T follicular helper cell (primary cell): ENCODE measurements at regions not wholly inside any gene's neighbourhood (a gene's known extent, or its start where the extent isn't known, plus 50 kb on each side); places are given as distances from the start of the nearest gene placed in this dataset.

Experiments
- DNase-seq: peaks from one replicate; pipeline ENCODE4 v3.0.0-alpha.2; 2020; ENCODE audit warnings: low read depth

DNA sequence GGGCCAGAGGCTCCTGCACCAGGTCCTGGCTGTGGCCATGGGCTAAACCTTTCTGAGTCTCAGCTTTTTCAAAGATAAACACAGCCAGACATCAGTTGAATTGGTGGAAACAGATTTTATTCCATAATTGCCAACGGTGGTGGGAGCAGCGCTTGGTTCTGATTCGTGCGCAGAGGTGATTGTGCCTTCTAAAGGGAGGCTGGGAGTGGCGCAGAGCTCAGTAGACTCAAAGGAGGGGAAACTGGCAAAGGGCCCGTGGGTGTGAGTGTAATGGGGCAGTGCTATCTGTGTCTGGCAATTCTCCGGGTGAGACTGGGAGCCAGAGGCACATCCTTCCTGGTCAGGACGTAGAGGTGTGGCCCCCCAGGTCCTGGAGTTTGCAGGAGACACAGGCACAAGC, 169.4 kb upstream of the PPP1R26 start:
- DNase-seq: no peak

DNA sequence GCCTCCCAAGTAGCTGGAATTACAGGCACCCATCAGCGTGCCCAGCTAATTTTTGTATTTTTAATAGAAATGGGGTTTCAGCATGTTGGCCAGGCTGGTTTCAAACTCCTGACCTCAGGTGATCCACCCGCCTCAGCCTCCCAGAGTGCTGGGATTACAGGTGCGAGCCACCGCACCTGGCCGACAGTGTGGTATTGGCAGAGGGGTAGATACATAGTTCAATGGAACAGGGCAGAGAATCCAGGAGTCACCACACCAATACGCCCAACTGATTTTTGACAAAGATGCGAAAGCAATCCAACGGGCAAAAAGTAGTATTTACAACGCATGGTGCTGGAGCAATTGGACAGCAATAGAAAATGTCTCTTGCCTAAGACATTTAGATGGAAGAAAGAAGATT, 164.0 kb upstream of the PPP1R26 start:
- no peak for DNase-seq

DNA sequence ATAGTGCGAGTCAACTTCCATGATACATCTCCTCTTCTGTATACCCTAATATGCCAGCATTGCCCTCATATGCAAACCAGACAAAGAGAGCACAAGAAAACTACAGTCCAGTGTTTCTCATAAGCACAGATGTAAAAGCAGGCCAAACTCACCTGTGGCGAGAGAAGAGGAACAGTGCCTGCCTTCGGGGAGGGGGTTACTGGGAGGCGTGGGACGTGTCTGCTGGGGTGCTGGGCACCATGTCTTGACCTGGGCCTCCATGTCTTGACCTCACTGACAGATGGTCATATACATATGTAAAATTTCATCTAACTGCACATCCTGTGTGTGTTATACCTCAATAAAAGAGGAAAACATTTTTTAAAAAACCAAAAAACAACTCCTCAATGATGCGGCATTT, 159.3 kb upstream of the PPP1R26 start:
- no peak for DNase-seq

DNA sequence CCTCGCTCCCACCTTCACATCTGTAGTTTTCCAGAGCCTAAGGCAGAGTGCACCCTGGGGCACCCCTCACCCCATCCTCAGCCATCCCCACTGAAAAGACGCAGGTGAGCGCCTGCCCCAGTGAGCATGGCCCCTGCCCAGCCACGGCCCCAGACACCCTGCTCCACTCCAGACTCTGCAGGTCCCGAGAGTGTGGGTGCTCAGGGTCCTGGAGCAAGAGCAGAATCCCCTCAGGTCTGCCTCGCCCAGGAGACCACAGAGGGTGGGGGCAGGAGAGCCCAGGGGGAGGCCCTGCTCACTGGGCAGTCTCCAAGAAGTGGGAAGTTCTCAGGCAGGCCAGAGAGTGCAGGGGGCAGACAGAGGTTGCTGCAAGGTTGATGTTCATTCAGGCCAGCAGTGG, 158.6 kb upstream of the PPP1R26 start:
- no peak for DNase-seq

DNA sequence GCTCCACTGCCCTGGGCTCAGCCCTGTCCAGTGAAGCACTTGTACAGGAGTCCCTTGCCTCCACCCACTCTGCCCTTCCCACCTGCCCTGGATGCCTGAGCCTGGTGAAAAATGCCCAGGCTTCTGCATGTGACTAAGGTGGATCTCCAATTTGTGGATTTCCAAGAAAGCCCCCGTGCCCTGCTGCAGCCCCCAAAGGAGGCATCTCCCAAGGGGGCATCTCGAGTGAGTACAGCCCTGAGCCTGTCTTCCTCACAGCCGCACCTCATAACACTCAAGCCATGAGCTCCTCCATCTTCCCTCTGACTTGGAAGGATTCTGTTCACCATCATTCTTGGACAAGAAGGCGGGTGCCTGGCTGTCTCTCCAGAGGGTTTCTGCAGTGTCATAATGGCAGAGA, 158.0 kb upstream of the PPP1R26 start:
- no peak for DNase-seq

DNA sequence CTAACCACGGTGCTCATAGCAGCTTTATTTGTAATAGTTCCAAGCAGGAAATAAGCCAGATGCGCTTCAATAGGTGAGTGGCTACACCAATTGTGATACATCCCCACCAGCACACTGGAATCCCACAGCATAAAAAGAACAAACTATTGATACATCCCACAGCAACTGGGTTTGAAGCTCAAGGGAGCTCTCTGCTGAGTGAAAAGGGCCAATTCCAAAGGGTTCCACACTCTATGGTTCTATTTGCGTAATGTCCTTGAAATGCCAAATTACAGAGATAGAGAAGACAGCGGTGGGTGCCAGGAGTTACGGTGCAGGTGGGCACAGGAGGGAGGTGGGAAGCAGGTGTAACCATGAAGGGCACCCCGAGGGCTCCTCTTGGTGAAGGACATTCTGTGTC, 155.3 kb upstream of the PPP1R26 start:
- DNase-seq: no peak

DNA sequence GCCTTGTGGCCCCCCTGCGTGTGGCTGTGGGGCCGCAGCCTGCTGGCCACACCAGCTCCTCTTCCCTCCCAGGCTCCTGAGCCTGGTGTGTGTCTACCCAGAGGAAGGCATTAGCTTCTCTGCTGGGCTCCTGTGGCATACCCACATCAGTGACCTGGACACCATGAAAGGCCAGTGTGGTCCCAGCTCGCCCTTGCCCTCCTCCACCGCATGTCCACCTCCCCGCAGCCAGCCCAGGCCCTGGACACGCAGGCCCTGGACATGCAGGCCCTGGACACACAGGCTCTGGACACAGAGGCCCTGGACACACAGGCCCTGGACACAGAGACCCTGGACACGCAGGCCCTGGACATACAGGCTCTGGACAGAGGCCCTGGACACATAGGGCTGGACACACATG, 153.4 kb upstream of the PPP1R26 start:
- no peak for DNase-seq

DNA sequence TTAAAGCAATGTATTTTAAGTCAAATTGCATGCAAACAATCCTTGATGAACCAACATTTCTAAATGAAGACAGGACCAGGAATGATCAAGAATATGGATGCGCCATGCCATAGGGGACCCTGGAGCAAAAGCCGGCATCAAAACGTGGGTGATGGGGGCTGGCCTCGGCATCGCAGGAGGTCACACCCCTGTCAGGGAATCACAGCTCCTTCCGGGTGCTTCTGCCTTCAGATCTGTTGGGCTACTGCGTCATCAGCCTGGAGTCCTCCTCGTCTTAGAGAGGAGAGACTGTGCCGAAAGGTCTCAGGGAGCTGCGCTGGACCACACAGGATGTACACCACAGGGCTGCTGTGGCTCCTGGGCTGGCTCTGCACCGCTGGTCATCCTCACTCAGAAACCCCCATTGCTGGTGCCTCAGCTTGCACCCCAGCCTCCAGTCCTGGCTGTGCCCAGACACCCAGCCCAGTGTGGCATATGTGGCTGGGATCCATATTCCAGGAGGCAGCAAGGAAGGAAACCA, 152.9 kb upstream of the PPP1R26 start:
- no peak for DNase-seq

DNA sequence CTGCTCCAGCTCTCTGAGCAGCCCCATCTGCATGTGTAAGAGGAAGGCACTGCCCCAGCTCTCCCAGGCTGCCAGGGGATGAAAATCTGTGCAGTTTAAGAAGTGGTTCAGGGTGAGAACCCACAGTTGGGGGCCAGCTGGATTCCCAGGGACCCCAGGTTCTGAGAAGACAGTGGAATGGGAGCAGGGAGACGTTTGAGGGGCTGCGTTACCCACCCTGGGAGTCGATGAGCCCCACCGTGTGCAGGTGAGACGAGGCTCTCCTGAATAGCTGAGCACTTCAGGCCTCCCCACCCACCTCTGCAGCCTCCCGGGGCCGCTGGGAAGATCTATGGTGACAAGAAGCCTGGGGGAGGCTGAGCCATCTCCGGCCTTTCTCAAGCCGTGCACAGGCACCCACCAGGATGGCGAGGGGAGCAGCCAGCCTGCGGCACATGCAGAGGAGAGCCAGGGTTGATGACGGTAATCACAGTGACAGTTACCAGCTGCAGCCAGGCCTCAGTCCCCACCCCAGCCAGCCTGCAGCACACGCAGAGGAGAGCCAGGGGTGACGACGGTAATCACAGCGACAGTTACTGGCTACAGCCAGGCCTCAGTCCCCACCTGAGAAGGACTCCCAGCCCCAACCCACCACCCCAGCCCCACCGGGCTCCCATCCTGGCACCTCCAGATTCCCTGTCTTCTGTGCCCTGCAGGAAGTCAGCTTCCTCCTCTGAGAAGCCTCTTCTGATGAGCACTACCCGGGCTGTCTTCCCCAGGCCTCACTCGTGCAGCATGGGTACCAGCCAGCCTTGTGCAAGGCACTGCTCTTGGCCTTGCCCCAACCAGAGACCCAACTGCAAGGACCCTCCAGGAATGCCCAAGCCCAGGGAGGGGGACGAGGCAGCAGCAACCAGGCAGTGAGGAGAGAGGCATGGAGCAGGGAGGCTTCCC, 150.8 kb upstream of the PPP1R26 start:
- no peak for DNase-seq

DNA sequence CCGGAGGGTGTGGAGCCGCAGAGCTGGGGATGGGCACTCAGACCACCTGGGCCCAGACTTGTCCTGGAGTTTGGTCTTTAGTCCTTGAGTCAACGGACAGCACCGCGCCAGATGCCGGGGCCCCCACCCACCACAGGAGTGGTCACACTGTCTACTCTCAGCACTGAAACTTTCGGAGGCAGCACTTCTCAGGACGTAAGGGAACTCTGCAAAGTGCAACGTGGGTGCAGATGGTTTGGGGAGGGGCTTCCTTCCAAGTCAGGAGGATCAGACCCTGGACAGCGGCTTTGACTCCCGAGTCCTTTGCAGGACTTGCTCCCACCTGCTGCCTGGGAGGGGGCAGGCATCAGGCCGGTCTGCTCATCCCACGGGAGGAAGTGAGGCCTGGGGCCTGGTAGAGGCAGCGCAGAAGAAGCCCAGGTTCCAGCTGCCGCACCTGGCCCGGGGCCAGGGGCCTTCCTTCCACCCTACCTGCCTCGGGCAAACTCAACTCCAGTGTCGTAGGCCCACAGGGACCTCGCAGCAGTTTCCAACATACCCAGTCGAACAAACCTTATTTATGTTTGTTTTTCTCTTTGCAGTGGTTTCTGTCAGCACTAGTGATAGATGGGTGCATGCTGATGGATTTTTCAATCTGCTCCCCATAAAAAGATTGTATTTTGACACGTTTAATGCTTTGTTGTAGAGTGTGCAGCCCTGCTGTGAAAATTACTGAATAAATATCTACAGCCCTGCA, 149.8 kb upstream of the PPP1R26 start:
- DNase-seq: no peak

DNA sequence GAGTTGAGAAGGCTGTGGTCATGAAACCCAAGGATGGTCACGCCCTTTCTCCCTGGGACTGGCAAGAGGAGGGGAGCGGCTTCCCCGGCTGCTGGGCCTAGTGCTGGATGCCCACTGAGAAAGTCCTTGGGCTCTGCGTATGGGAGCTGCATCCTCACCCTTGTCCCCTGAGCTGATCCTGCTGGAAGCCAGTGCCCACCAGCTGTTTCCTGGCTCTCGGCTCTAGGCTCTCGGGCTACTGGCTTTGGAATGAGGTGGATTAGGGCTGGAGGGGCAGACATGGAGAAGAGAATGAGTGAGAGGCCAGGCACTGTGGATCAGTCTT, 149.3 kb upstream of the PPP1R26 start:
- no peak for DNase-seq

DNA sequence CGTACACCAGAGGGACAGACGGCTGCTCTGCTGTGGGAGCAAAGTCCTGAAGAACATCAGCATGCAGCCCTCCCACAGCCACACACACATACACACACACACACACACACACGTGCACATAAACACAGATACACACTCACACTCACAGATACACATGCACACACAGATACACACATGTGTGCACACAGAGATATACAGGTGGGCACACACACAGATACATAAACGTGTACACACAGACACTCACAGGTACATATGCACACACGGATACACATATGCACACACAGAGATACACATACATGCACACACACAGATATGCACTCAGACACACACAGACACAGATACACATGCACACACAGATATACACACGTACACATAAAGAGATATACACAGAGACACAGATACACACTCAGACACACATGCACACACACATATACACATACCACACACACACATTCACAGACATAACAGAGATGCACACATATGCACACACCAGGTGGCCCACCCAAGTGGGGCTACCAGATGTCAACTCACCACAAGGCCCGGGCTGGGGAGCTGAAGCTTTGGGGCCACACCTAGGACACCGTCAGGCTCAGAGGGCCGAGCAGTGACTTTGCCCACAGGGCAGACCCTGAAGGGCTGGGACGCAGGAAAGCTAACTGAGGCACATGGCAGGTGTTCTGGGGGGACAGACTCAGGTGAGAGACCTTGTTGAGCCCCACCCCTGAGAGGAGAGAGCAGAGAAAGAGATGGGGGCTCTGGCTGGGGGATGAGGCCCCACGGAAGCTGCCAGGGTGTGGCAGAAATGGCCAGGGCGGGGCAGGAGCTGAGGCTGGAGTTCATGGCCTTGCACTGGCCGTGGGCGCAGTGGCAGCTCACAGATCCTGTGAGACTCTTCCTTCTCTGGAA, 148.6 kb upstream of the PPP1R26 start:
- DNase-seq: no peak

DNA sequence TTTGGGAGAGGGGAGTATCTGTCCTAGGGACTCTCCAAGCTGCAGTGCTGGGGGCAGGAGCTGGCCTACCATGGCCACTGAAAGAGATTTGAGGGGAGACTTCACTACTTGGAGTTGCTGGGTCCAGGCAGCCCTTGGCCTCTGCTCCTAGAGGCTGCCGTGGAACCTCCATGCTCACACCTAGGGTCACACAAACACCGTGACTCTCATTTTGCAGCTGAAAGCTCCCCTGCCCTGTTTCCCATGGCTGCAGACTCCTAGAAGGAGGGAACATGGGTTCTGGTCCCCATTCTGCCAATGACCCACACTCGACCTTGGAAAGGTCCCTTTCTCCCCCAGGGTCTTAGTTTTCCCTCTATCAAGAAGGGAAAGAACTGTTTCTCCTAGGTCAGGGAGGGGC, 147.1 kb upstream of the PPP1R26 start:
- no peak for DNase-seq

DNA sequence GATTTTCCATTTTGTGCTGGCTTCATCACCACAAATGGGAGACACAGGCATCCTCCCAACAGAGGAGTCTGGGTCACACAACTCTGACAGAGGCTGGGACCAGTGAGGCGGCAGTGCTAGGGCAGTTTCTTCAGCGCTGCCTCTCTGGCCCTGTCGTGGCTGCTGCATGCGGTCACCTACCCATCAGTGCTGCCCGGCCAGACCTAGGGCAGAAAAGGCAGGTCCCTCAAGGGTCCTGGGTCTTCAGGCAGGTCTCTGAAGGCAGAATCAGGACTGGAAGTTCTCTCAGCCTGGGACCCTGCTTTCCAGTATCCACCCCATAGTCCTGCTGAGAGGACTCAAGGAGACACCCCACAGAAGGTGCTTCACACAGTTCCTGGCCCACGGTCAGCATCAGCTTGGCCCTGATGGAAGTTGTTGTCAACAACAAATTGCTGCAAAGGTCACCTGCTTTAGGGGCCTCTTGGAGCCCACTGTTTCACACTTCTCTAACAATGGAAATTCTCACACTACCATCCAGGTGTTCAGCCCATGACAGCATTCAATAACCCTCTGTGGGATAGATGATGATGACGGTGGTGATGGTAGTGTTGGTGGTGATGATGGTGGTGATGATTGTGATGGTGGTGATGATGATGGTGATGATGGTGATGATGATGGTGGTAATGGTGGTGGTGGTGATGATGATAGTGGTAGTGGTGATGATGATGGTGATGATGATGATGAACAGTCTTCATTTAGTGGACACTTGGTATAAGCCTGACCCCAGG, 146.4 kb upstream of the PPP1R26 start:
- DNase-seq: no peak

DNA sequence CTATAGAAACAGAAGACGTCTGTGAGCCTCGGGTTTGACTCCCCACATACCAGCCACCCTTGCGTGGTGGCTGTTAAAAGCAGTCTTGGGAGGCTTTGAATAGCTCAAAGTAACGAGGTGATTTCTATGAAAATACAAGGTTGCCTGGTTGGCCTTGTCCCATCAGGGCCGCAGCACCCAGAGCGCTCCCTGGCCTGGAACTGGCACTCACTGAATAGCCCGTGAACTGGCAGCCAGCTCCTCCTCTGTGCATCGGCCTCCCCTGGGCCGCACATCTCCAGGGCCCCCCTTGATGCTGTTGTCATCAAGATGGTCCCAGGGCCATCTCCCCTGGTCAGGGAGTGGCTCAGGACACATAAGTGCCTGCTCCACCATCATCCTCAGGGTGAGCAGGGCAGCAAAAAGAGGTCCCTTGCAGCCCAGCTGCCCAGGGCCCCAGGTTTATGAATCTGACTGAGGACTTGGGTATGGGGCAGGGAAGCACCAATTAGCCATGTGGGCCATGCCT, 144.6 kb upstream of the PPP1R26 start:
- no peak for DNase-seq

DNA sequence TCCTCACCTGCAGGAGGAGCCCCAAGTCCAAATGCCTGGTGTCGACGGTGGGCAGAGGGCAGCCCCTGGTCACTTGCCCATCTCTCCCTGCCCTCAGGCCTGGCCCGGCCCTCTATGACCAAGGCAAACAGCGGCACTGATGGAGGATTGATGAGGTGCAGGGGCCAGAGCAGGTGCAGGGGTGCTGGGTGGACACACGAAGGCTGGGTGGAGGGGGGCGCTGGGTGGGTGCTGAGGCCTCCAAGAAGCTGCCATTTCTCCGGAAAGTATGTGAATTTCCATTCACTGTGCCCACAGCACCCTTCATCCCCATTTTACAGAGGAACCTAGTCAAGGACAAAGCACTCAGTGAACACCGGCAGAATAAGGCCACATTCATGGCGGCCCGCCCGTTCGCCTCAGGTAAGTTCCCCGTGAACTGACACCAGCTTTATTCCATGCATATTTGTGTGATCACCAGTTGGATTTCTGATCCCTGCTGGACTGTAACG, 143.8 kb upstream of the PPP1R26 start:
- no peak for DNase-seq

DNA sequence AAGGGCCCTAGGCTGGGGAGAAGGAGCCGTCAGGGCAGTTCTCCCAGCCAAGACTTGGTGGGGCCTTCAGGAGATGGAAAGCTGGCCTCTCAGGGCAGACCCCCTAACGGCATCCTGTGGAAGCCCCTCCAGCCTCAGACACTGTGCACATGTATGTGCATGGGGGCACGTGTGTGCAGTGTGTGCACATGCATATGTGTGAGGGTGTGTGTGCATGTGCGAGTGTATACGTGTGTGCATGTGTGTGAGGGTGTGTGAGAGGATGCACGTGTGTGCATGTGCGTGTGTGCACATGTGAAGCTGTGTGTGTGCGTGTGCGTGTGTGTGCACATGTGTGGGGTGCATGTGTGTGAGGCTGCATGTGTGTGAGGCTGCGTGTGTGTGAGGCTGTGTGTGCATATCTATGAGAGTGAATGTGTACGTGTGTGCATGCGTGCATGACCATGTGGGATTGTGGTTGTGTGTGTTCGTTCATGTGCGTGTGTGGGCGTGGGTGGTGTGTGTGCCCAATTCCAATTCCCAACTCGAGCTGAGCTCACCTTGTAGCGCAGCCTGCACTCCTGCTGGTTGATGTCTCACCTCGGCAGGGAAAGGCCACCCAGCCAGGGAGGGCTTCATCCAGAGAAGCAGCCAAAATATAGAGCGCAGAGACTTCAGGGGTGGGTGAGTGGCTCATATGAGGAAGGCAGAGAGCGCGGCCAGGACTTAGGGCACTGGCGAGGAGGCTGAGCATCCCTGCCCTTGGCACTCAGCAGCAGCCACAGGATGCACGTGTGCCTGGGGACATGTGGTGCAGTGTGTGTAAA, 142.7 kb upstream of the PPP1R26 start:
- no peak for DNase-seq

DNA sequence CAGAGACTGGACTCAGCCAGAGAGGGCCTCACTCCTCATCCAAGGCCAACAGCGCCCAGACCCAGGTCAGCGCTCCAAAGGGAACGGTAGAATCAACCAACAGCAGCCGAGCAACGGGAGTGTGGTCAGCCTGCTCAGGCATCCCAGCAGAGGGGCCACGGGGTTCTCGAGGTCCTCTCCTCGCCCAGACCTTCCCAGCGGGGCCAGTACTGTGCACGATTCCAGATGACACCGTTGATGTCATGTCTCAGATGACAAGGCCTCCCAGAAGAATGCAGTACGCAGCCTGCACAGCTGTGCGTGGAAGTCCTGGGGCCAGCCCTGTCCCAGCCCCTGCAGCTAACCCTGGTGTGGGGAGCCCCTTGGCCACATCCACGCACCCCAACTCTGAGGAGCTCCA, 141.0 kb upstream of the PPP1R26 start:
- DNase-seq: no peak

DNA sequence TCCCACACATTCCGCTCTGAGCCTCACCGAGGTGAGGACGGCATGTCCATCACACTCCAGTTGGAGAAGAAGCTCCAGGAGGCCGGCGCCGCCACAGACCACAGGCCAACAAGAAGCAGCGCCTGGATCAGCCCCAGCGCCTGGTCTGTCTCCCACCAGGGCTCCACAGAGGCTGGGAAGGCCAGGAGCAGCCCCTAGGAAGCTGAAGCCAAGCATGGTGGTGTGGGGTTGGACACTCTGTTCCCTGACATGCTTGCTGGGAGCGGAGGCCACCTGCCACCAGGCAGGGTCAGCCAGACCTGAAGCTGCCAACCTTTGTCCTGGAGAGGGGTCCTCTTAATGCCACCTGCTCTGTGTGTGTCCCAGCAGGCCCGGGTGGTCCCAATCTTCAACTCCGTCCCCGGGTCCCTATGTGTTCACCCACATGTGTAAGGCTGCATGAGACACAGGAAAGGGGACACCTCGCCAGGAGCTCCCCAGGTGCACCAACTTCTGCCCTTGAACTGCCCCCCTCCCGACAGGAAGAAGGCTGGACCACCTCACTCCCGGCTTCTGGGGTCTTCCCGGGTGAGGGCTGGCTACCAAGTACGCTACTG, 140.1 kb upstream of the PPP1R26 start:
- DNase-seq: no peak

DNA sequence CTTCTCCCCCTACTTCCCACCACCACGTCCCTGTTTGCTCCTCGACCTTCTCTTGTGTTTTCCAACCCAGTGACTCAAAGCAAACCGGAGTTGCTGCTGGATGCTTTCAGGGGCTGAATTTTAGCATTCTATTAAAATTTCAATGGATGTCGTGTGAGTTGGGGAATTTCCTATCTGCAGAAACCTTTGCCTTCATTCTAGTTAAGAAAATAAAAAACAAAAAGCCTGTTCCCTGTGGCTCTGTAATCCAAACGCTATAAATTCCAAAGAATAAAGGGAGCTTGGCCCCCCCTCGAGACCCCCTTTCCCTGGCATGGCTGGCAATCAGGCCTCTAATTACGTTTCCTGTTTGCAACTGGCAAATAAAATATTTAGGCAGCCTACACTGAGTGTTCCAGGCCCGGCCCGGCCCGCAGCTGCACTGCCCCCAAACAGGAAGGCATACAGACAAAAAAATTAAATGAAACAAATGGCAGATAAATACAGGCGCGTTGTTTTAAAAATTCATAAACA, 139.4 kb upstream of the PPP1R26 start:
- DNase-seq: no peak
